ENCODE measurements at regions not wholly inside any gene's neighbourhood (a gene's known extent, or its start where the extent isn't known, plus 50 kb on each side); places are given as distances from the start of the nearest gene placed in this dataset.

DNA sequence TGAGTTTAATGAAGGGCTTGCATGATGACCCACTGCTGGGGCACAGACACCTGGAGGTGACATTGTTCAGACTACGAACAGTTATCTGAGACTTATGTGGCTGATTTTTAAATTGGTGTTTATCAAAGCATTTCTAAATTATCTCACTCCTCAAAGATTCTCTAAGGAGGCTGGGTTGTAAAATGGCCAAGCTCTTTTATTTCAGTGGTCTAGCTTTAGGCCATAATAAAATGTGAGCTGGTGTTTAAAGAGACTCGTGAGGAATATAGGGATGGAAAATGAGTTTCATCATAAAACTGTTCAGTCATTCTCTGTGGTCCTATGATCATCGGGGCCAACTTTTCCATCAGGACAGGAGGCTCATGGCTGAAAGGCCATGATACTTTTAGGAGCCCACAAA lies 93.4 kb downstream of the SPP2 start:
- DNase-seq: no peak
- Histone ChIP-seq H3K4me2 (replicated peaks; ENCODE audit: extremely low read depth, low read length, poor library complexity, severe bottlenecking) (no peak overlapping the region), H2AFZ (ENCODE audit: insufficient read depth, low read depth, low read length, poor library complexity, severe bottlenecking) (no peak overlapping the region), H3K27me3 (ENCODE audit: control insufficient read depth in 2 of 2, insufficient read depth in 2 of 2, low read length in 2 of 2) (peaks cover 2% of the 10 kb centered on the region in 2 donors), H3K36me3 (replicated peaks in 1 of 2; ENCODE audit: control insufficient read depth in 1 of 2, insufficient read depth in 2 of 2, low read length in 2 of 2) (no peaks in the 10 kb centered on the region), H3K9ac (ENCODE audit: insufficient read depth, low read length, poor library complexity, severe bottlenecking) (no peak overlapping the region), H3K79me2 (ENCODE audit: insufficient read depth, low read length) (no peaks in the 10 kb centered on the region), H3K27ac (ENCODE audit: low read depth in 1 of 2, low read length in 2 of 2) (no peak overlapping the region), H3K4me1 (ENCODE audit: control insufficient read depth in 1 of 2, insufficient read depth in 2 of 2, low read length in 2 of 2) (no peaks in the 10 kb centered on the region), H3K4me3 (replicated peaks in 1 of 3; ENCODE audit: low read depth in 2 of 3, low read length in 3 of 3) (no peak overlapping the region), H4K20me1 (ENCODE audit: insufficient read depth, low read length) (no peaks in the 10 kb centered on the region), H3K9me3 (replicated peaks in 1 of 2; ENCODE audit: control insufficient read depth in 1 of 2, insufficient read depth in 1 of 2, low read length in 2 of 2) (no peaks in the 10 kb centered on the region)
- Mint-ChIP-seq H3K9me3 (peaks cover 0 to 4% (median 0%) of the 10 kb centered on the region in 7 donors), H3K4me1 (no peaks in the 10 kb centered on the region), H3K4me3 (no peak overlapping the region), H3K36me3 (no peaks in the 10 kb centered on the region), H3K27ac (no peak overlapping the region), H3K27me3 (ENCODE audit: low read depth in 3 of 3) (peaks cover 2 to 17% (median 13%) of the 10 kb centered on the region in 3 donors)
- intact Hi-C loops (cut with micrococcal nuclease): loop anchor here in 1 of 2 donors (10.0 kb wide), 1 partner anchor 361 kb away; no protein-coding TSS in a partner anchor
- no peak for TF ChIP-seq CTCF (IDR thresholded peaks at IDR 0.05)
- WGBS (ENCODE audit: insufficient coverage): no CpG with 5 or more reads among the region's 3 CpGs

DNA sequence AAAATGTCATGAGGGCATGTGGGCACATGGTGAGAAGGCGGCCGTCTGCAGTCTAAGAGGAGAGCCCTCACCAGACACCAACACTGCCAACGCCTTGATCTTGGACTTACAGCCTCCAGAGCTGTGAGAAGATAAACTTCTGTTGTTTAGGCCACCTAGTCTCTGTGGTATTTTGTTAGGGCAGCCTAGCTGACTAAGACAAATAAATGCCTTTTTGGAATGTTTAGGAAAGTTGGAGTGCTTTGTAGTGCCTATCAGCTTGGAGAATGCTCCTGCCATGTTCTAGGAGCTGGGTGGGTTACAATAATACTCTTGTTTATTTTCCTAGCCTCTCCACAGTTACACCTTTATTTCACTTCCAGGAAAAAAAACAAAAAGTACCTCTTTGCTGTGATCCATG lies 92.0 kb downstream of the SPP2 start:
- H3K27me3 ChIP-seq (ENCODE audit: control insufficient read depth in 2 of 2, insufficient read depth in 2 of 2, low read length in 2 of 2): peaks cover 2% of the 10 kb centered on the region in 2 donors
- intact Hi-C loops (cut with micrococcal nuclease): loop anchor here in 1 of 2 donors (10.0 kb wide), 1 partner anchor 362 kb away; no protein-coding TSS in a partner anchor
- no peak overlapping the region for H3K4me3 ChIP-seq (replicated peaks in 1 of 3; ENCODE audit: low read depth in 2 of 3, low read length in 3 of 3)
- no peaks in the 10 kb centered on the region for H3K36me3 ChIP-seq (replicated peaks in 1 of 2; ENCODE audit: control insufficient read depth in 1 of 2, insufficient read depth in 2 of 2, low read length in 2 of 2)
- Mint-ChIP-seq H3K36me3 (no peaks in the 10 kb centered on the region), H3K4me1 (no peaks in the 10 kb centered on the region), H3K27me3 (ENCODE audit: low read depth in 3 of 3) (peaks cover 2 to 11% (median 10%) of the 10 kb centered on the region in 3 donors), H3K4me3 (no peak overlapping the region), H3K27ac (peak overlapping the region in 1 of 7 donors; percentile 28), H3K9me3 (peaks cover 0 to 3% (median 0%) of the 10 kb centered on the region in 7 donors)
- H3K9me3 ChIP-seq (replicated peaks in 1 of 2; ENCODE audit: control insufficient read depth in 1 of 2, insufficient read depth in 1 of 2, low read length in 2 of 2): no peaks in the 10 kb centered on the region
- no peak overlapping the region for H3K27ac ChIP-seq (ENCODE audit: low read depth in 1 of 2, low read length in 2 of 2)
- no peaks in the 10 kb centered on the region for H3K79me2 ChIP-seq (ENCODE audit: insufficient read depth, low read length)
- H2AFZ ChIP-seq (ENCODE audit: insufficient read depth, low read depth, low read length, poor library complexity, severe bottlenecking): no peak overlapping the region
- no peak overlapping the region for H3K4me2 ChIP-seq (replicated peaks; ENCODE audit: extremely low read depth, low read length, poor library complexity, severe bottlenecking)
- no peaks in the 10 kb centered on the region for H3K4me1 ChIP-seq (ENCODE audit: control insufficient read depth in 1 of 2, insufficient read depth in 2 of 2, low read length in 2 of 2)
- no peak for DNase-seq
- H3K9ac ChIP-seq (ENCODE audit: insufficient read depth, low read length, poor library complexity, severe bottlenecking): no peak overlapping the region
- TF ChIP-seq CTCF (IDR thresholded peaks at IDR 0.05): no peak
- no CpG with 5 or more reads among the region's 3 CpGs for WGBS (ENCODE audit: insufficient coverage)
- no peaks in the 10 kb centered on the region for H4K20me1 ChIP-seq (ENCODE audit: insufficient read depth, low read length)
